Fibroblast of pulmonary artery (primary cell): ENCODE measurements at regions not wholly inside any gene's neighbourhood (a gene's known extent, or its start where the extent isn't known, plus 50 kb on each side); places are given as distances from the start of the nearest gene placed in this dataset.
"Not testable (repeated sequence)": the region's sequence is repeated elsewhere in the genome, so short reads cannot be mapped to it uniquely, and the experiment has no call there.

Experiments used
- DNase-seq: peaks from one replicate; pipeline ENCODE4 v3.0.0-alpha.2; 2010; ENCODE audit warnings: low read depth
- H3K4me3 ChIP-seq: replicated peaks from 2 replicates; pipeline ENCODE4 v1.5.1; 2011; ENCODE audit warnings: low read depth, mild to moderate bottlenecking, control low read depth, low read length, moderate library complexity
- CTCF ChIP-seq: IDR thresholded peaks from 2 replicates; pipeline ENCODE4 v1.5.1; 2011; ENCODE audit warnings: mild to moderate bottlenecking, control low read depth, low read length, inconsistent platforms; ENCODE audit errors: missing control alignments

- TF ChIP-seq CTCF, result no peak
- no peak overlapping the region for H3K4me3 ChIP-seq
- no peak for DNase-seq
These were observed 94.5 kb upstream of the PRKX start for GRCh38 chrX:3807906-3808305.

GRCh38 chrX:3806630-3807029 is 93.2 kb upstream of the PRKX start:
- H3K4me3 ChIP-seq, result no peak overlapping the region
- TF ChIP-seq CTCF, result no peak
- DNase-seq, result no peak

- no peak for DNase-seq
- H3K4me3 ChIP-seq, result no peak overlapping the region
- no peak for TF ChIP-seq CTCF
These were observed 90.3 kb upstream of the PRKX start for GRCh38 chrX:3803713-3804112.

- H3K4me3 ChIP-seq, result no peak overlapping the region
- DNase-seq, result no peak
- TF ChIP-seq CTCF, result no peak
These were observed 89.9 kb upstream of the PRKX start for GRCh38 chrX:3803305-3803704.

- not testable (repeated sequence) for DNase-seq
These were observed 82.0 kb upstream of the PRKX start for GRCh38 chrX:3795411-3795810.

GRCh38 chrX:3791449-3791848 is 78.0 kb upstream of the PRKX start:
- no peak overlapping the region for H3K4me3 ChIP-seq
- no peak for DNase-seq
- no peak for TF ChIP-seq CTCF

More at GRCh38 chrX:3795411-3795810, 82.0 kb upstream of the PRKX start:
- not testable (repeated sequence) for H3K4me3 ChIP-seq

- no peak for DNase-seq
- no peak for TF ChIP-seq CTCF
- H3K4me3 ChIP-seq, result no peak overlapping the region
These were observed 75.2 kb upstream of the PRKX start for GRCh38 chrX:3788494-3789233.
